ENCODE measurements at regions not wholly inside any gene's neighbourhood (a gene's known extent, or its start where the extent isn't known, plus 50 kb on each side); places are given as distances from the start of the nearest gene placed in this dataset.

DNA sequence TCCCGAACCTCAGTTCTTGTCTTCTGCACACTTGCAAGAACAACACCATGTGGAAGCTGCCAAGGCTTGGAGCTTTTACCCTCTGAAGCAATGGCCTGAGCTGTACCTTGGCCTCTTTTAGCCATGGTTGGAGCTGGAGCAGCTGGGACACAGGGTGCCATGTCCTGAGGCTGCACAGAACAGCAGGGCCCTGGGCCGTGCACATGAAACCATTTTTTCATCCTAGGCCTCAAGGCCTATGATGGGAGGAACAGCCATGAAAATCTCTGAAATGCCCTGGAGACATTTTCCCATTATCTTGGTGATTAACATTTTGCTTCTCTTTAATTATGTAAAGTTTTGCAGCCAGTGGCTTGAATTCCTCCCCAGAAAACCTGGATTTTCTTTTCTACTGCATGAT, 817.8 kb upstream of the CXADR start:
- TF ChIP-seq POLR2AphosphoS5 (IDR thresholded peaks at IDR 0.05) (no peak), POLR2A (IDR thresholded peaks at IDR 0.05) (no peak)
- TF ChIP-seq, protein P1, sequence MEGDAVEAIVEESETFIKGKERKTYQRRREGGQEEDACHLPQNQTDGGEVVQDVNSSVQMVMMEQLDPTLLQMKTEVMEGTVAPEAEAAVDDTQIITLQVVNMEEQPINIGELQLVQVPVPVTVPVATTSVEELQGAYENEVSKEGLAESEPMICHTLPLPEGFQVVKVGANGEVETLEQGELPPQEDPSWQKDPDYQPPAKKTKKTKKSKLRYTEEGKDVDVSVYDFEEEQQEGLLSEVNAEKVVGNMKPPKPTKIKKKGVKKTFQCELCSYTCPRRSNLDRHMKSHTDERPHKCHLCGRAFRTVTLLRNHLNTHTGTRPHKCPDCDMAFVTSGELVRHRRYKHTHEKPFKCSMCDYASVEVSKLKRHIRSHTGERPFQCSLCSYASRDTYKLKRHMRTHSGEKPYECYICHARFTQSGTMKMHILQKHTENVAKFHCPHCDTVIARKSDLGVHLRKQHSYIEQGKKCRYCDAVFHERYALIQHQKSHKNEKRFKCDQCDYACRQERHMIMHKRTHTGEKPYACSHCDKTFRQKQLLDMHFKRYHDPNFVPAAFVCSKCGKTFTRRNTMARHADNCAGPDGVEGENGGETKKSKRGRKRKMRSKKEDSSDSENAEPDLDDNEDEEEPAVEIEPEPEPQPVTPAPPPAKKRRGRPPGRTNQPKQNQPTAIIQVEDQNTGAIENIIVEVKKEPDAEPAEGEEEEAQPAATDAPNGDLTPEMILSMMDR (IDR thresholded peaks at IDR 0.05 in 8 of 11, conservative IDR thresholded peaks at IDR 0.05 in 3 of 11) = no peak

All from spleen (tissue), 7 donors.